Omental fat pad (tissue), 3 donors: ENCODE measurements at regions not wholly inside any gene's neighbourhood (a gene's known extent, or its start where the extent isn't known, plus 50 kb on each side); places are given as distances from the start of the nearest gene placed in this dataset.

ENCODE experiments used
- ATAC-seq: fragments of 150-250 bp; one replicate; pipeline ENCODE4 v1.9.1; 2016; ENCODE audit warnings: mild to moderate bottlenecking, moderate library complexity; ENCODE audit not compliant: low FRiP score
- DNase-seq: peaks from one replicate; pipeline ENCODE4 v3.0.0-alpha.2; 2019; ENCODE audit warnings: low spot score
- TF ChIP-seq, protein P1 (sequence below), 3 donors: fragments of 450-650 bp; IDR thresholded peaks; one replicate each; pipeline ENCODE4 v1.5.1; 2016 to 2017; ENCODE audit warnings: antibody characterized with exemption in 3 of 3, mild to moderate bottlenecking in 3 of 3, moderate library complexity in 2 of 3

DNA sequence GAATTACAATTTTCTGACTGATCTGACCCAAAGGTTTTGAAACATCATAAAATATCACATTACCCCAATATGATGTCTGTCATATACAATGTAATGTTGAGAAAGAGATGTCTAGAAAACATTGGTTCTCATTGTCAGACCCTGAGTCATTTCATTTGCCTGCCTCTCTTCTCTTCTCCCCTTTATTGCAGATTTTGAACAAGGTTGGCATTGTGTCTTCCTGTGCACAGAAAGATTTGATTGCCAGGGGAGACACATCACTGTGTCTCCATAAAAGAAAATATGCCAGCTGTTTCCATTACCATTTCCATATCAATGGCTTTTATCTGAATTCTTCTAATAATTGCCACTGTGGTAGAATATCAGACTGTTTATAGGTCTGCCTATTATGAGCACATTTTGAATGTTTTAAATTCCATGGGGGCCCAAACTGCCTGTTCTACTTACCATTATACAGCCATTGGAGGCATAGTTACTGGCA lies 65.6 kb downstream of the IFI44 start:
- ATAC-seq (no peak), DNase-seq (no peak)
- TF ChIP-seq, protein P1, sequence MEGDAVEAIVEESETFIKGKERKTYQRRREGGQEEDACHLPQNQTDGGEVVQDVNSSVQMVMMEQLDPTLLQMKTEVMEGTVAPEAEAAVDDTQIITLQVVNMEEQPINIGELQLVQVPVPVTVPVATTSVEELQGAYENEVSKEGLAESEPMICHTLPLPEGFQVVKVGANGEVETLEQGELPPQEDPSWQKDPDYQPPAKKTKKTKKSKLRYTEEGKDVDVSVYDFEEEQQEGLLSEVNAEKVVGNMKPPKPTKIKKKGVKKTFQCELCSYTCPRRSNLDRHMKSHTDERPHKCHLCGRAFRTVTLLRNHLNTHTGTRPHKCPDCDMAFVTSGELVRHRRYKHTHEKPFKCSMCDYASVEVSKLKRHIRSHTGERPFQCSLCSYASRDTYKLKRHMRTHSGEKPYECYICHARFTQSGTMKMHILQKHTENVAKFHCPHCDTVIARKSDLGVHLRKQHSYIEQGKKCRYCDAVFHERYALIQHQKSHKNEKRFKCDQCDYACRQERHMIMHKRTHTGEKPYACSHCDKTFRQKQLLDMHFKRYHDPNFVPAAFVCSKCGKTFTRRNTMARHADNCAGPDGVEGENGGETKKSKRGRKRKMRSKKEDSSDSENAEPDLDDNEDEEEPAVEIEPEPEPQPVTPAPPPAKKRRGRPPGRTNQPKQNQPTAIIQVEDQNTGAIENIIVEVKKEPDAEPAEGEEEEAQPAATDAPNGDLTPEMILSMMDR (IDR thresholded peaks at IDR 0.05): no peak

DNA sequence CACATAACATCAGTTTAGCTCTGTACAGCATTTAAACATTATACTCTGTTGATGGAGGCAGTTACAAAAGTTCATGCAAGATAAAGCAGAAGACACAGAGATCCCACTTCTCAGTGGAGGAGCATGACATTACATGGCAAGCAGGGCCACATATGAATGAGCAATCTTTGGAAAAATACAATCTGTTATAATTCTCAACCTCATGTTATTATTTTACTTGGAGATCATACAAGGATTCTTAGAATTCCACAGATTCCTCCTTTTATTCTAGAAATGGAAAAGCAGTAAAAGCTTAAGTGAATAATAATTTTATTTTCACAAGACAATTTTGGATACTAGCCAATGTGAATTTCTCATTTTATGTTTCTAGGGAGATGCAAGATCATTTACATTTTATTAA lies 66.6 kb downstream of the IFI44 start:
- TF ChIP-seq, protein P1 (IDR thresholded peaks at IDR 0.05): no peak
- ATAC-seq: peak; percentile 48
- no peak for DNase-seq

DNA sequence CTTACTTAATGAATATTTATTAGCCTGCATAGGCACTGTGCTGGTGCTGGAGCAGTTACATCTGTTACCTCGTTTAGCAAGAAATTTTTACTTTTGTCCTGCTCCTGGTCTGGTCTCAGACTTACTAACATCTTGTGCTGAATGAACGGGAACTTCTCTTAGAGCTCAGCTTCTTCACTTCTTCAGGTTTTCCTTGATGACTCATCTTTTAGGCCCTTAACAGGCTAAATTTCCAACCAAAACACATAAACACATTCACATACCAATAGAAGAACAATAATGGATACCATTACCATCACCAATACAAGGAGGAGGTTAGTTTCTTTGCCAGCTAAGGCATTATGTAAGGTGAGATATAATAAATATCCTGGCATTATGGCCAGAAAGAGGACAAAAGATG lies 68.9 kb downstream of the IFI44 start:
- TF ChIP-seq, protein P1 (IDR thresholded peaks at IDR 0.05): no peak
- ATAC-seq (no peak), DNase-seq (no peak)

DNA sequence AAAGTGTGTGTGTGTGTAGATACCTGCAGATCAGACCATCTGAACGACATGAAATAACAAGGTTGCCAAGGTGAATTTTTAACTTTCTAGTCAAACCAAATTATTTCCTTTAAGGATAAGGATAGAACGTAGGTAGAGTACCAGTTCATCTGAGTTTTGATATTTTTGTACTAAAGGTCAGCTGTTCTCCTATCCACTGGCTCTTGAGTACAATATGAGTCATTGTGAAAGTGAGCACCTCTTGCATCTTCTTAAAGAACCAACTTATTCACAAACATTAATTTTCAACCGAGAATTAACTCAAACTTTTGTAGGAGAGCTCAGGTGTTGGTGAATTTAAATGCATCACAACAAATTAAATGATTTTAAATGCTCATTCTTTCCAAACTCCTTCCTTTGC lies 71.5 kb downstream of the IFI44 start:
- TF ChIP-seq, protein P1 (IDR thresholded peaks at IDR 0.05): no peak
- no peak for ATAC-seq

DNA sequence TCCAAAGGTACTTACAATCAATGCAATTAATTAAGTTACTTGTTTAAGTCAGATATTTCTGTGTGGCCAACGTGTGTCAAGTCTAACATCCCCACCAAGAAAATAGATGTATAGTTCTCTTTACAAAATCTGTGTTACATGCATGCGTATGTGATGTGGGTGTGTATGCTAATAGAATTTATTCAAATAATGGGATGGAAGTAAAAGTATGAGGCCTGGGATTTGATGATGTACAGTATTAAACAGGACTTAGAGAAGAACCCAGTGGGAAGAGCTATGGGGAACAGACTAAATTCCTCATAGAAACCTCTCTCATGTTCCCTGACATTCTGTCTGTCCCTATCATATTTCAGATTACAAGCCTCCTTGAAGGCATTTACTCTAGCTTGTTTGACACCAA lies 72.5 kb downstream of the IFI44 start:
- TF ChIP-seq, protein P1 (IDR thresholded peaks at IDR 0.05): no peak
- DNase-seq (no peak), ATAC-seq (no peak)

More for the DNA sequence above, 71.5 kb downstream of the IFI44 start:
- DNase-seq: no peak

DNA sequence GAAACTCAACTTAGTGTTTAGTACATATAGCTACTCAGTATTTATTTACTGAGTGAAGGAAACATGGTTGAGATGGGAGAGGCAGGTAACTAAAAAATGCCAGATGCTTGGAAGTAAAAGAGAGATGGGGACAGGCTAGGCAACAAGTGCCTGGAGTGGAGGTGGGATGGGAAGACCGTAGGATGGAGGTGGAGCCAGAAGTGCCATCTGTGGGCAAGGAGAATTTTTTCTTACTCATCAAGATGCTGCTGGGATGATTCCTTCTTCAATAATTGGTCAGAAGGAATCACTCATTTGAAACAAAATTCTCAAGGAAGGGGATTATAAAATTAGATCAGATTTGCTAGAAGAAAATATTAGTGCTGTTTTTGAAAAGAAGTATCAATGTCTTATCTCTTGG lies 72.9 kb downstream of the IFI44 start:
- no peak for DNase-seq
- no peak for ATAC-seq
- TF ChIP-seq, protein P1 (IDR thresholded peaks at IDR 0.05): no peak

DNA sequence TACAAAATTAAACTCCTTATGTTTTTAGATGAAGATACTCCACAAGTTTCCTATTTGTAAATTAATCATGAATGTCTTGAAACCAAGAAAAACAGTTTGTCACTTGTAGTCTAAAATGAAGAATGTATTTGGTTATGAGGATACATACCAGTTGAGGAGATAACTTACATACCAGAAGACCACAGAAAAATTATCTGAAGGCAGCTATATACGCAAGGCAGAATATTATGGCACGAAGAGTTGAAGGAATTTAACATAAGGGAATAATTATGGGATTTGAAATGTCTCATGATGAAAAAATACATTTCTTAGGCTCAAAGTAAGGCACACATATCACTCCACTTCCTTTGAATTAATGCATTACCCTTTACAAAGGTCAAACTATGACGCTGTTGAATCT lies 73.3 kb downstream of the IFI44 start:
- DNase-seq (no peak), ATAC-seq (no peak)
- TF ChIP-seq, protein P1 (IDR thresholded peaks at IDR 0.05): no peak
